ENCODE measurements at regions not wholly inside any gene's neighbourhood (a gene's known extent, or its start where the extent isn't known, plus 50 kb on each side); places are given as distances from the start of the nearest gene placed in this dataset.

GRCh38 chr5:58204966-58205365, 254.9 kb downstream of the PLK2 start:
- no peak overlapping the region for H3K9ac ChIP-seq (ENCODE audit: insufficient read length, low read depth)
- no peaks in the 10 kb centered on the region for H3K9me3 ChIP-seq (ENCODE audit: insufficient read depth, low read length)
- no peak for TF ChIP-seq ZNF274 (IDR thresholded peaks at IDR 0.05; ENCODE audit: low read depth, low read length)
- no peak for TF ChIP-seq YY1 (IDR thresholded peaks at IDR 0.05; ENCODE audit: insufficient read depth, insufficient read length)
- TF ChIP-seq SUZ12 (IDR thresholded peaks at IDR 0.05; ENCODE audit: extremely low read depth, insufficient read depth, insufficient read length), result no peak
- no peaks in the 10 kb centered on the region for H3K4me1 ChIP-seq (ENCODE audit: insufficient read depth, insufficient read length)
- DNase-seq (ENCODE audit: low read depth, low spot score), result no peak
- H3K36me3 ChIP-seq (ENCODE audit: insufficient read depth, insufficient read length, low read length), result no peaks in the 10 kb centered on the region
- no peaks in the 10 kb centered on the region for H3K27me3 ChIP-seq (ENCODE audit: insufficient read depth, insufficient read length)
- H3K4me3 ChIP-seq (ENCODE audit: insufficient read length, low read depth), result no peak overlapping the region

- Histone ChIP-seq H3K9me3 (ENCODE audit: insufficient read depth, low read length) (no peaks in the 10 kb centered on the region), H3K27me3 (ENCODE audit: insufficient read depth, insufficient read length) (no peaks in the 10 kb centered on the region), H3K4me3 (ENCODE audit: insufficient read length, low read depth) (no peak overlapping the region), H3K36me3 (ENCODE audit: insufficient read depth, insufficient read length, low read length) (no peaks in the 10 kb centered on the region), H3K9ac (ENCODE audit: insufficient read length, low read depth) (no peak overlapping the region), H3K4me1 (ENCODE audit: insufficient read depth, insufficient read length) (no peaks in the 10 kb centered on the region)
- no peak for DNase-seq (ENCODE audit: low read depth, low spot score)
- TF ChIP-seq SUZ12 (IDR thresholded peaks at IDR 0.05; ENCODE audit: extremely low read depth, insufficient read depth, insufficient read length) (no peak), ZNF274 (IDR thresholded peaks at IDR 0.05; ENCODE audit: low read depth, low read length) (no peak), YY1 (IDR thresholded peaks at IDR 0.05; ENCODE audit: insufficient read depth, insufficient read length) (no peak)
These were observed 256.9 kb downstream of the PLK2 start for GRCh38 chr5:58202941-58203444.

GRCh38 chr5:58201922-58202648, 257.8 kb downstream of the PLK2 start:
- Histone ChIP-seq H3K4me1 (ENCODE audit: insufficient read depth, insufficient read length) (no peaks in the 10 kb centered on the region), H3K4me3 (ENCODE audit: insufficient read length, low read depth) (no peak overlapping the region), H3K27me3 (ENCODE audit: insufficient read depth, insufficient read length) (no peaks in the 10 kb centered on the region), H3K9ac (ENCODE audit: insufficient read length, low read depth) (no peak overlapping the region), H3K36me3 (ENCODE audit: insufficient read depth, insufficient read length, low read length) (no peaks in the 10 kb centered on the region), H3K9me3 (ENCODE audit: insufficient read depth, low read length) (no peaks in the 10 kb centered on the region)
- no peak for DNase-seq (ENCODE audit: low read depth, low spot score)
- no peak for TF ChIP-seq YY1 (IDR thresholded peaks at IDR 0.05; ENCODE audit: insufficient read depth, insufficient read length)

- no peaks in the 10 kb centered on the region for H3K27me3 ChIP-seq (ENCODE audit: insufficient read depth, insufficient read length)
- H3K9me3 ChIP-seq (ENCODE audit: insufficient read depth, low read length), result no peaks in the 10 kb centered on the region
- H3K9ac ChIP-seq (ENCODE audit: insufficient read length, low read depth), result no peak overlapping the region
- H3K4me1 ChIP-seq (ENCODE audit: insufficient read depth, insufficient read length), result no peaks in the 10 kb centered on the region
- no peaks in the 10 kb centered on the region for H3K36me3 ChIP-seq (ENCODE audit: insufficient read depth, insufficient read length, low read length)
- H3K4me3 ChIP-seq (ENCODE audit: insufficient read length, low read depth), result no peak overlapping the region
- TF ChIP-seq SUZ12 (IDR thresholded peaks at IDR 0.05; ENCODE audit: extremely low read depth, insufficient read depth, insufficient read length), result no peak
- TF ChIP-seq YY1 (IDR thresholded peaks at IDR 0.05; ENCODE audit: insufficient read depth, insufficient read length), result no peak
- TF ChIP-seq ZNF274 (IDR thresholded peaks at IDR 0.05; ENCODE audit: low read depth, low read length), result no peak
- no peak for DNase-seq (ENCODE audit: low read depth, low spot score)
These were observed 259.4 kb downstream of the PLK2 start for GRCh38 chr5:58200451-58200850.

- Histone ChIP-seq H3K9ac (ENCODE audit: insufficient read length, low read depth) (no peak overlapping the region), H3K9me3 (ENCODE audit: insufficient read depth, low read length) (no peaks in the 10 kb centered on the region), H3K27me3 (ENCODE audit: insufficient read depth, insufficient read length) (no peaks in the 10 kb centered on the region), H3K4me1 (ENCODE audit: insufficient read depth, insufficient read length) (no peaks in the 10 kb centered on the region), H3K4me3 (ENCODE audit: insufficient read length, low read depth) (no peak overlapping the region), H3K36me3 (ENCODE audit: insufficient read depth, insufficient read length, low read length) (no peaks in the 10 kb centered on the region)
- DNase-seq (ENCODE audit: low read depth, low spot score), result no peak
- TF ChIP-seq YY1 (IDR thresholded peaks at IDR 0.05; ENCODE audit: insufficient read depth, insufficient read length) (no peak), ZNF274 (IDR thresholded peaks at IDR 0.05; ENCODE audit: low read depth, low read length) (no peak), SUZ12 (IDR thresholded peaks at IDR 0.05; ENCODE audit: extremely low read depth, insufficient read depth, insufficient read length) (no peak)
These were observed 260.8 kb downstream of the PLK2 start for GRCh38 chr5:58199087-58199486.

GRCh38 chr5:58198330-58198729, 261.6 kb downstream of the PLK2 start:
- H3K9me3 ChIP-seq (ENCODE audit: insufficient read depth, low read length), result no peaks in the 10 kb centered on the region
- no peak for TF ChIP-seq YY1 (IDR thresholded peaks at IDR 0.05; ENCODE audit: insufficient read depth, insufficient read length)
- no peak overlapping the region for H3K9ac ChIP-seq (ENCODE audit: insufficient read length, low read depth)
- H3K36me3 ChIP-seq (ENCODE audit: insufficient read depth, insufficient read length, low read length), result no peaks in the 10 kb centered on the region
- no peaks in the 10 kb centered on the region for H3K4me1 ChIP-seq (ENCODE audit: insufficient read depth, insufficient read length)
- H3K4me3 ChIP-seq (ENCODE audit: insufficient read length, low read depth), result no peak overlapping the region
- no peak for DNase-seq (ENCODE audit: low read depth, low spot score)
- no peaks in the 10 kb centered on the region for H3K27me3 ChIP-seq (ENCODE audit: insufficient read depth, insufficient read length)

- no peak overlapping the region for H3K9ac ChIP-seq (ENCODE audit: insufficient read length, low read depth)
- H3K9me3 ChIP-seq (ENCODE audit: insufficient read depth, low read length), result no peaks in the 10 kb centered on the region
- H3K4me3 ChIP-seq (ENCODE audit: insufficient read length, low read depth), result no peak overlapping the region
- TF ChIP-seq SUZ12 (IDR thresholded peaks at IDR 0.05; ENCODE audit: extremely low read depth, insufficient read depth, insufficient read length), result no peak
- no peak for TF ChIP-seq ZNF274 (IDR thresholded peaks at IDR 0.05; ENCODE audit: low read depth, low read length)
- no peak for TF ChIP-seq YY1 (IDR thresholded peaks at IDR 0.05; ENCODE audit: insufficient read depth, insufficient read length)
- DNase-seq (ENCODE audit: low read depth, low spot score), result no peak
- H3K36me3 ChIP-seq (ENCODE audit: insufficient read depth, insufficient read length, low read length), result no peaks in the 10 kb centered on the region
- no peaks in the 10 kb centered on the region for H3K27me3 ChIP-seq (ENCODE audit: insufficient read depth, insufficient read length)
- no peaks in the 10 kb centered on the region for H3K4me1 ChIP-seq (ENCODE audit: insufficient read depth, insufficient read length)
These were observed 262.0 kb downstream of the PLK2 start for GRCh38 chr5:58197875-58198274.
